Upper lobe of left lung (tissue), 4 donors: ENCODE measurements at regions not wholly inside any gene's neighbourhood (a gene's known extent, or its start where the extent isn't known, plus 50 kb on each side); places are given as distances from the start of the nearest gene placed in this dataset.

ENCODE experiments used
- CTCF ChIP-seq, 6 experiments: fragments of 450-650 bp in 4 of 6; fragments of 200-600 bp in 2 of 6; sonication (generic) in 2 of 6; IDR thresholded peaks; one replicate each; pipeline ENCODE4 v1.5.1; 2016 to 2019; ENCODE audit warnings: antibody characterized with exemption in 6 of 6
- EP300 ChIP-seq, 4 donors: sonication (generic); formaldehyde crosslinking; IDR thresholded peaks; one replicate each; pipeline ENCODE4 v1.5.1; 2017; ENCODE audit warnings: antibody characterized with exemption in 4 of 4, control low read depth in 2 of 4
- POLR2AphosphoS5 ChIP-seq, 2 donors: sonication (generic); formaldehyde crosslinking; IDR thresholded peaks; one replicate each; pipeline ENCODE4 v1.5.1; 2017; ENCODE audit warnings: antibody characterized with exemption in 2 of 2

- TF ChIP-seq CTCF (IDR thresholded peaks at IDR 0.05) (no peak), POLR2AphosphoS5 (IDR thresholded peaks at IDR 0.05) (no peak), EP300 (IDR thresholded peaks at IDR 0.05) (no peak)
Measured at GRCh38 chr5:74493411-74493810, 147.1 kb downstream of the ENC1 start.
